Gastrocnemius medialis (tissue), 4 donors: ENCODE measurements at regions not wholly inside any gene's neighbourhood (a gene's known extent, or its start where the extent isn't known, plus 50 kb on each side); places are given as distances from the start of the nearest gene placed in this dataset.

Experiments
- POLR2A ChIP-seq, 2 donors: fragments of 450-650 bp; IDR thresholded peaks; one replicate each; pipeline ENCODE4 v1.6.1; 2017; ENCODE audit warnings: antibody characterized with exemption in 2 of 2, mild to moderate bottlenecking in 2 of 2, moderate library complexity in 2 of 2
- TF ChIP-seq, protein P1 (sequence below), 5 experiments: fragments of 450-650 bp in 3 of 5; fragments of 200-600 bp in 2 of 5; sonication (generic) in 2 of 5; IDR thresholded peaks in 4 of 5; conservative IDR thresholded peaks in 1 of 5; 1 replicate in 4 of 5; 2 replicates in 1 of 5; pipeline ENCODE4 v1.5.1; 2016 to 2019; ENCODE audit warnings: antibody characterized with exemption in 5 of 5, mild to moderate bottlenecking in 3 of 5, moderate library complexity in 3 of 5

DNA sequence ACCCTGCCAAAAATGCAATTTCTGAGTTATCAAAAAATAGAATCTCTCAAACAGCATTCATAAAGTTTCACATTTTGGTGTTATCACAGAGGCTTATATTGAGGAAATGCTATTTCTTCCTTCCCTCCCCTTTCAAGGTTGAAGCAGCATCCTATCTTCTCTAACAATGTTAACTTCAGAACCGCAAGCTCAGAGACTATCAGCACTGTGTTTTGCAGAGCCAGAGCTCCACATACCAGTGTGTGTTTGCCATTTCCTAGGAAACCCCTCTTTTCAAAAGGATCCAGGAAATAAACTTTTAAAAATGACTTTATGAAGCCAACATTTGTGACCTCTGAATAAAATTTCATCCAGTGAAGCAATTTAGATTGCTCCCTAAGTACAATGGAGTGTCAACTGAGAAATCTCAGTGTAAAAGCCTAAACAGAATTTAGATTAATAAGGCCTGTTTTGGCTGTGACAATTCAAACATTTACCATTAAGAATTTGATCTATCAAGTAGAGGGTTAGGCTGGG lies 332.6 kb downstream of the NOVA1 start:
- TF ChIP-seq, protein P1, sequence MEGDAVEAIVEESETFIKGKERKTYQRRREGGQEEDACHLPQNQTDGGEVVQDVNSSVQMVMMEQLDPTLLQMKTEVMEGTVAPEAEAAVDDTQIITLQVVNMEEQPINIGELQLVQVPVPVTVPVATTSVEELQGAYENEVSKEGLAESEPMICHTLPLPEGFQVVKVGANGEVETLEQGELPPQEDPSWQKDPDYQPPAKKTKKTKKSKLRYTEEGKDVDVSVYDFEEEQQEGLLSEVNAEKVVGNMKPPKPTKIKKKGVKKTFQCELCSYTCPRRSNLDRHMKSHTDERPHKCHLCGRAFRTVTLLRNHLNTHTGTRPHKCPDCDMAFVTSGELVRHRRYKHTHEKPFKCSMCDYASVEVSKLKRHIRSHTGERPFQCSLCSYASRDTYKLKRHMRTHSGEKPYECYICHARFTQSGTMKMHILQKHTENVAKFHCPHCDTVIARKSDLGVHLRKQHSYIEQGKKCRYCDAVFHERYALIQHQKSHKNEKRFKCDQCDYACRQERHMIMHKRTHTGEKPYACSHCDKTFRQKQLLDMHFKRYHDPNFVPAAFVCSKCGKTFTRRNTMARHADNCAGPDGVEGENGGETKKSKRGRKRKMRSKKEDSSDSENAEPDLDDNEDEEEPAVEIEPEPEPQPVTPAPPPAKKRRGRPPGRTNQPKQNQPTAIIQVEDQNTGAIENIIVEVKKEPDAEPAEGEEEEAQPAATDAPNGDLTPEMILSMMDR (IDR thresholded peaks at IDR 0.05 in 4 of 5, conservative IDR thresholded peaks at IDR 0.05 in 1 of 5): no peak
- no peak for TF ChIP-seq POLR2A (IDR thresholded peaks at IDR 0.05)
